GM23338 (cell line): ENCODE measurements at regions not wholly inside any gene's neighbourhood (a gene's known extent, or its start where the extent isn't known, plus 50 kb on each side); places are given as distances from the start of the nearest gene placed in this dataset.

Experiments
- ATAC-seq: fragments of 200-7000 bp; cut with Tn5 transposase; 3 replicates; pipeline ENCODE4 v1.9.1; 2020
- DNase-seq: peaks from one replicate; pipeline ENCODE4 v3.0.0-alpha.2; 2015; ENCODE audit warnings: low spot score
- H2AFZ ChIP-seq: fragments of 200-600 bp; sonication (generic); 2 replicates; pipeline ENCODE4 v1.8.0; 2016; ENCODE audit warnings: antibody characterized with exemption, mild to moderate bottlenecking, moderate library complexity
- H3F3A ChIP-seq: fragments of 200-600 bp; sonication (generic); replicated peaks from 2 replicates; pipeline ENCODE4 v1.8.0; 2017; ENCODE audit warnings: antibody characterized with exemption, mixed run types, low read depth
- H3K27ac ChIP-seq: fragments of 200-600 bp; sonication (generic); 2 replicates; pipeline ENCODE4 v1.6.1; 2016; ENCODE audit warnings: low read depth
- H3K27me3 ChIP-seq: fragments of 200-600 bp; sonication (generic); 2 replicates; pipeline ENCODE4 v1.8.0; 2016; ENCODE audit warnings: mild to moderate bottlenecking, mixed run types, moderate library complexity; ENCODE audit not compliant: insufficient read depth
- H3K36me3 ChIP-seq: fragments of 200-600 bp; sonication (generic); 2 replicates; pipeline ENCODE4 v1.8.0; 2016; ENCODE audit warnings: mild to moderate bottlenecking; ENCODE audit not compliant: insufficient read depth
- H3K4me1 ChIP-seq: fragments of 200-600 bp; sonication (generic); 2 replicates; pipeline ENCODE4 v1.8.0; 2016; ENCODE audit warnings: mild to moderate bottlenecking, moderate library complexity; ENCODE audit not compliant: insufficient read depth
- H3K4me2 ChIP-seq: fragments of 200-600 bp; sonication (generic); 2 replicates; pipeline ENCODE4 v1.7.1; 2017; ENCODE audit warnings: mixed run types
- H3K4me3 ChIP-seq: fragments of 200-600 bp; sonication (generic); 2 replicates; pipeline ENCODE4 v1.6.1; 2016; ENCODE audit warnings: mixed run types
- H3K79me2 ChIP-seq: fragments of 200-600 bp; sonication (generic); replicated peaks from 2 replicates; pipeline ENCODE4 v1.8.0; 2017; ENCODE audit warnings: mild to moderate bottlenecking; ENCODE audit not compliant: insufficient read depth
- H3K9me2 ChIP-seq: fragments of 200-600 bp; sonication (generic); 2 replicates; pipeline ENCODE4 v1.8.0; 2017; ENCODE audit not compliant: insufficient read depth
- H4K20me1 ChIP-seq: fragments of 200-600 bp; sonication (generic); replicated peaks from 2 replicates; pipeline ENCODE4 v1.8.0; 2017; ENCODE audit warnings: mild to moderate bottlenecking; ENCODE audit not compliant: insufficient read depth
- H3K27ac Mint-ChIP-seq: 2 replicates; pipeline ENCODE4 v1.8.0; 2020; ENCODE audit warnings: inconsistent platforms, mild to moderate bottlenecking, moderate library complexity, mixed read lengths
- H3K27me3 Mint-ChIP-seq: 3 replicates; pipeline ENCODE4 v1.8.0; 2022; ENCODE audit warnings: low read depth, mild to moderate bottlenecking, moderate library complexity, mixed read lengths, inconsistent platforms; ENCODE audit not compliant: insufficient read depth, poor library complexity
- H3K36me3 Mint-ChIP-seq: 3 replicates; pipeline ENCODE4 v1.8.0; 2021; ENCODE audit warnings: low read depth, mild to moderate bottlenecking, inconsistent platforms, moderate library complexity, mixed read lengths
- H3K4me1 Mint-ChIP-seq: 3 replicates; pipeline ENCODE4 v1.8.0; 2020; ENCODE audit warnings: mild to moderate bottlenecking, inconsistent platforms, mixed read lengths
- H3K4me3 Mint-ChIP-seq: 3 replicates; pipeline ENCODE4 v1.8.0; 2021; ENCODE audit warnings: moderate library complexity, mild to moderate bottlenecking, inconsistent platforms, mixed read lengths
- H3K9me3 Mint-ChIP-seq: 3 replicates; pipeline ENCODE4 v1.8.0; 2020; ENCODE audit warnings: moderate library complexity, mild to moderate bottlenecking, inconsistent platforms, mixed read lengths
- CREB1 ChIP-seq: fragments of 250-450 bp; sonication (Bioruptor Pico); IDR thresholded peaks from 2 replicates; pipeline ENCODE4 v1.5.0; 2020; ENCODE audit warnings: low read depth, mild to moderate bottlenecking, moderate library complexity
- CTCF ChIP-seq, 2 experiments: fragments of 200-600 bp in 1 of 2; sonication (generic) in 1 of 2; conservative IDR thresholded peaks; 2 replicates each; pipeline versions ENCODE4 v1.5.1 to v1.6.1; 2016 to 2017; ENCODE audit warnings: antibody characterized with exemption in 2 of 2, low read depth in 2 of 2, mild to moderate bottlenecking in 2 of 2, moderate library complexity in 1 of 2
- ETS1 ChIP-seq: IDR thresholded peaks from 2 replicates; pipeline ENCODE4 v1.6.1; 2016; ENCODE audit warnings: antibody characterized with exemption
- JUNB ChIP-seq: IDR thresholded peaks from one replicate; pipeline ENCODE4 v1.6.1; 2016; ENCODE audit warnings: antibody characterized with exemption; ENCODE audit not compliant: unreplicated experiment
- POLR2AphosphoS5 ChIP-seq: IDR thresholded peaks from 2 replicates; pipeline ENCODE4 v1.6.1; 2016; ENCODE audit warnings: antibody characterized with exemption, low read depth
- ZNF331 ChIP-seq: fragments of 250-450 bp; sonication (Bioruptor Pico); IDR thresholded peaks from 2 replicates; pipeline ENCODE4 v1.5.0; 2020; ENCODE audit warnings: low read depth, mild to moderate bottlenecking, moderate library complexity
- TF ChIP-seq, protein P1 (sequence below): fragments of 250-450 bp; sonication (Bioruptor Pico); IDR thresholded peaks from 2 replicates; pipeline ENCODE4 v1.5.0; 2020; ENCODE audit warnings: mild to moderate bottlenecking, moderate library complexity

- TF ChIP-seq, protein P1, sequence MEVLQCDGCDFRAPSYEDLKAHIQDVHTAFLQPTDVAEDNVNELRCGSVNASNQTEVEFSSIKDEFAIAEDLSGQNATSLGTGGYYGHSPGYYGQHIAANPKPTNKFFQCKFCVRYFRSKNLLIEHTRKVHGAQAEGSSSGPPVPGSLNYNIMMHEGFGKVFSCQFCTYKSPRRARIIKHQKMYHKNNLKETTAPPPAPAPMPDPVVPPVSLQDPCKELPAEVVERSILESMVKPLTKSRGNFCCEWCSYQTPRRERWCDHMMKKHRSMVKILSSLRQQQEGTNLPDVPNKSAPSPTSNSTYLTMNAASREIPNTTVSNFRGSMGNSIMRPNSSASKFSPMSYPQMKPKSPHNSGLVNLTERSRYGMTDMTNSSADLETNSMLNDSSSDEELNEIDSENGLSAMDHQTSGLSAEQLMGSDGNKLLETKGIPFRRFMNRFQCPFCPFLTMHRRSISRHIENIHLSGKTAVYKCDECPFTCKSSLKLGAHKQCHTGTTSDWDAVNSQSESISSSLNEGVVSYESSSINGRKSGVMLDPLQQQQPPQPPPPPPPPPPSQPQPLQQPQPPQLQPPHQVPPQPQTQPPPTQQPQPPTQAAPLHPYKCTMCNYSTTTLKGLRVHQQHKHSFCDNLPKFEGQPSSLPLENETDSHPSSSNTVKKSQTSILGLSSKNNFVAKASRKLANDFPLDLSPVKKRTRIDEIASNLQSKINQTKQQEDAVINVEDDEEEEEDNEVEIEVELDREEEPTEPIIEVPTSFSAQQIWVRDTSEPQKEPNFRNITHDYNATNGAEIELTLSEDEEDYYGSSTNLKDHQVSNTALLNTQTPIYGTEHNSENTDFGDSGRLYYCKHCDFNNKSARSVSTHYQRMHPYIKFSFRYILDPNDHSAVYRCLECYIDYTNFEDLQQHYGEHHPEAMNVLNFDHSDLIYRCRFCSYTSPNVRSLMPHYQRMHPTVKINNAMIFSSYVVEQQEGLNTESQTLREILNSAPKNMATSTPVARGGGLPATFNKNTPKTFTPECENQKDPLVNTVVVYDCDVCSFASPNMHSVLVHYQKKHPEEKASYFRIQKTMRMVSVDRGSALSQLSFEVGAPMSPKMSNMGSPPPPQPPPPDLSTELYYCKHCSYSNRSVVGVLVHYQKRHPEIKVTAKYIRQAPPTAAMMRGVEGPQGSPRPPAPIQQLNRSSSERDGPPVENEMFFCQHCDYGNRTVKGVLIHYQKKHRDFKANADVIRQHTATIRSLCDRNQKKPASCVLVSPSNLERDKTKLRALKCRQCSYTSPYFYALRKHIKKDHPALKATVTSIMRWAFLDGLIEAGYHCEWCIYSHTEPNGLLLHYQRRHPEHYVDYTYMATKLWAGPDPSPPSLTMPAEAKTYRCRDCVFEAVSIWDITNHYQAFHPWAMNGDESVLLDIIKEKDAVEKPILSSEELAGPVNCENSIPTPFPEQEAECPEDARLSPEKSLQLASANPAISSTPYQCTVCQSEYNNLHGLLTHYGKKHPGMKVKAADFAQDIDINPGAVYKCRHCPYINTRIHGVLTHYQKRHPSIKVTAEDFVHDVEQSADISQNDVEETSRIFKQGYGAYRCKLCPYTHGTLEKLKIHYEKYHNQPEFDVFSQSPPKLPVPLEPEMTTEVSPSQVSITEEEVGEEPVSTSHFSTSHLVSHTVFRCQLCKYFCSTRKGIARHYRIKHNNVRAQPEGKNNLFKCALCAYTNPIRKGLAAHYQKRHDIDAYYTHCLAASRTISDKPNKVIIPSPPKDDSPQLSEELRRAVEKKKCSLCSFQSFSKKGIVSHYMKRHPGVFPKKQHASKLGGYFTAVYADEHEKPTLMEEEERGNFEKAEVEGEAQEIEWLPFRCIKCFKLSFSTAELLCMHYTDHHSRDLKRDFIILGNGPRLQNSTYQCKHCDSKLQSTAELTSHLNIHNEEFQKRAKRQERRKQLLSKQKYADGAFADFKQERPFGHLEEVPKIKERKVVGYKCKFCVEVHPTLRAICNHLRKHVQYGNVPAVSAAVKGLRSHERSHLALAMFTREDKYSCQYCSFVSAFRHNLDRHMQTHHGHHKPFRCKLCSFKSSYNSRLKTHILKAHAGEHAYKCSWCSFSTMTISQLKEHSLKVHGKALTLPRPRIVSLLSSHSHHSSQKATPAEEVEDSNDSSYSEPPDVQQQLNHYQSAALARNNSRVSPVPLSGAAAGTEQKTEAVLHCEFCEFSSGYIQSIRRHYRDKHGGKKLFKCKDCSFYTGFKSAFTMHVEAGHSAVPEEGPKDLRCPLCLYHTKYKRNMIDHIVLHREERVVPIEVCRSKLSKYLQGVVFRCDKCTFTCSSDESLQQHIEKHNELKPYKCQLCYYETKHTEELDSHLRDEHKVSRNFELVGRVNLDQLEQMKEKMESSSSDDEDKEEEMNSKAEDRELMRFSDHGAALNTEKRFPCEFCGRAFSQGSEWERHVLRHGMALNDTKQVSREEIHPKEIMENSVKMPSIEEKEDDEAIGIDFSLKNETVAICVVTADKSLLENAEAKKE (CRISPR knock-in tag): no peak
- TF ChIP-seq CTCF (conservative IDR thresholded peaks at IDR 0.05; ENCODE audit: low read depth in 2 of 2): no peak
- no peak for TF ChIP-seq ZNF331 (CRISPR knock-in tag)
Observed at GRCh38 chr12:78328524-78328923, 497.8 kb downstream of the NAV3 start (continued).

DNA sequence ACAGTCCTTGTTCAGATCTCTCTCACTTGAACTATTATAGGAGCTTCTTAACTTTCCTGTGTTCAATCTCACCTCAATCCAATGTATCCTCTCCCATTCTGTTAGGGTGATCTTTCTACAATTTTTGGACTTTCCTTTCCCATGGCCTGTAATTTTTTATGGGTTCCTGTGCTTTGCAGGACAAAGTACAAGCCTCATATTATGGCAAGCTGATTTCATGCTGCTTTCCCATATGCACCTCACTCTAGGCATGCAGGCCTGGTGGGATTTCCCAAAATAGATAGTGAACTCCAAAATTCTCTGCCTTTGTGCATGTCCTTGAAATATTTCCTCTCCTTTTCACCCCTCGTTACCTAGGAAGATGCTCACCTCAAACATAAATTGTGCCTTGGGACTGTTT lies 499.4 kb downstream of the NAV3 start:
- Mint-ChIP-seq H3K27me3 (peaks cover 2% of the 10 kb centered on the region), H3K4me1 (peaks cover 4% of the 10 kb centered on the region; the same call in 2 of the 3 replicates), H3K9me3 (no peaks in the 10 kb centered on the region), H3K4me3 (no peak overlapping the region), H3K27ac (no peak overlapping the region), H3K36me3 (no peaks in the 10 kb centered on the region)
- no peak overlapping the region for H3K4me2 ChIP-seq
- H3K27ac ChIP-seq: no peak overlapping the region
- H3K36me3 ChIP-seq: no peaks in the 10 kb centered on the region
- no peaks in the 10 kb centered on the region for H3K4me1 ChIP-seq
- H3K9me2 ChIP-seq: no peaks in the 10 kb centered on the region
- H4K20me1 ChIP-seq: no peaks in the 10 kb centered on the region
- H3F3A ChIP-seq: no peaks in the 10 kb centered on the region
- H3K4me3 ChIP-seq: no peak overlapping the region
- DNase-seq: no peak
- no peaks in the 10 kb centered on the region for H3K79me2 ChIP-seq
- no peak for ATAC-seq
- peak overlapping the region; percentile 61; the same call in 1 of the 2 replicates for H2AFZ ChIP-seq
- H3K27me3 ChIP-seq: no peaks in the 10 kb centered on the region
- TF ChIP-seq CREB1 (CRISPR knock-in tag) (no peak), JUNB (no peak), ETS1 (no peak), POLR2AphosphoS5 (no peak)
- TF ChIP-seq, protein P1 (CRISPR knock-in tag): no peak
